ENCODE measurements at regions not wholly inside any gene's neighbourhood (a gene's known extent, or its start where the extent isn't known, plus 50 kb on each side); places are given as distances from the start of the nearest gene placed in this dataset.

DNA sequence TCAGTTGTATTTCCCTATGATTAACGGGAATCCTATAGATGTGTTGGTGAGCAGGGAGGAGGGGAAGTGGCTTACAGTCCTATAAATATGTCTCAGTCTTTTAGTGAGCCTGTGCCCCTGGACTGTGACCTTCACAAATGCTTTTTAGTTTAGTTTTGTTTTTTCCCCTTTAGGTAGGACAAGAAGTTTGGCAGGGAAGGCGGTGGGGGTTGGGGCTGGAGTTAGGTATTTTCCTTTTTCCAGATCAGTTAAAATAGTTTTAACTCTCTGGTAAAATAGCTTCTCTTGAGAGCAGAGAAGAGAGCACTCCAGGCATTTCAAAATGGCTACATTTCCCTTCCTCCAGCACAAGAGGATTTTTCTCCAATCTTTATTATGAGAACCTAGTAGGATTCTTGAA lies 272.1 kb downstream of the SPATA31D1 start:
- Histone ChIP-seq H2AK5ac (ENCODE audit: low read depth, low read length) (no peak overlapping the region), H3K23ac (ENCODE audit: low read depth, low read length, poor library complexity) (no peak overlapping the region), H3K9ac (ENCODE audit: low read depth, low read length, poor library complexity) (no peak overlapping the region), H3K27me3 (ENCODE audit: control insufficient read depth in 3 of 3, insufficient read depth in 3 of 3, low read depth in 1 of 3, low read length in 3 of 3) (no peaks in the 10 kb centered on the region), H3K4ac (ENCODE audit: low read length) (no peak overlapping the region), H3K4me3 (ENCODE audit: low read length in 2 of 2) (no peak overlapping the region), H3K4me1 (ENCODE audit: control insufficient read depth in 2 of 2, insufficient read depth in 1 of 2, low read depth in 1 of 2, low read length in 2 of 2) (no peaks in the 10 kb centered on the region), H3K4me2 (ENCODE audit: insufficient read depth, low read length, poor library complexity, severe bottlenecking) (no peak overlapping the region), H3K9me3 (replicated peaks in 1 of 2; ENCODE audit: control insufficient read depth in 2 of 2, insufficient read depth in 1 of 2, low read depth in 1 of 2, low read length in 2 of 2) (no peaks in the 10 kb centered on the region), H2BK12ac (ENCODE audit: low read length) (no peak overlapping the region), H3K36me3 (replicated peaks in 1 of 2; ENCODE audit: control insufficient read depth in 2 of 2, insufficient read depth in 2 of 2, low read length in 2 of 2) (no peaks in the 10 kb centered on the region), H2BK15ac (ENCODE audit: low read length) (no peak overlapping the region), H4K91ac (ENCODE audit: low read depth, low read length, poor library complexity) (no peak overlapping the region), H3K18ac (ENCODE audit: low read length) (no peak overlapping the region), H3K14ac (ENCODE audit: low read length) (no peak overlapping the region), H2BK120ac (ENCODE audit: low read depth, low read length) (no peak overlapping the region), H3K79me1 (ENCODE audit: low read depth, low read length) (no peaks in the 10 kb centered on the region), H2AFZ (ENCODE audit: low read length) (no peak overlapping the region), H2BK5ac (ENCODE audit: low read length) (no peak overlapping the region), H4K8ac (ENCODE audit: low read depth, low read length) (no peak overlapping the region), H3K27ac (replicated peaks; ENCODE audit: low read length) (no peak overlapping the region)
- DNase-seq (ENCODE audit: low spot score), result no peak
- WGBS, 2 donors (ENCODE audit: extremely low coverage in 2 of 2, insufficient read length in 2 of 2, insufficient replicate concordance in 1 of 2), result no CpG with 5 or more reads among the region's 2 CpGs

DNA sequence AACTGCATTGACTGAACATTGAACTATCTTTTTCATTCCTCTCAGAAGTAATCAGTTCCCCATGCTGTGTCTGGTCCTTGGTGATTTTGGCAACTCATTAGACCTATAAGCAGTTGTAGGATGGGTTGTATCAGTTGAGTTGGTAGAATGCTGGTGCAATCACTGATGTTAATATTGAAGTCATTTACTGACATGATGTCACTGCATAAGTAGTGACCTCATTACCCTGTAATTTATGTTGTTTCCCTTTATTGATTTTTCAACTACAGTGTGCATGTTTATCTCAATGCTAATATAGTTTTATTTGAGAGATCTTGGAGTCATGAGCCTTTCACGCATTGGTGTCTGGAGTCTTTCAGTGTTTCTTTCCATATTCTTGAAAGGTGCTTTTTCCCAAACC lies 275.0 kb downstream of the SPATA31D1 start:
- H4K8ac ChIP-seq (ENCODE audit: low read depth, low read length), result no peak overlapping the region
- H2BK120ac ChIP-seq (ENCODE audit: low read depth, low read length), result no peak overlapping the region
- H3K79me1 ChIP-seq (ENCODE audit: low read depth, low read length), result no peaks in the 10 kb centered on the region
- H3K18ac ChIP-seq (ENCODE audit: low read length), result no peak overlapping the region
- H3K27ac ChIP-seq (replicated peaks; ENCODE audit: low read length), result no peak overlapping the region
- no peak overlapping the region for H2AFZ ChIP-seq (ENCODE audit: low read length)
- no peaks in the 10 kb centered on the region for H3K27me3 ChIP-seq (ENCODE audit: control insufficient read depth in 3 of 3, insufficient read depth in 3 of 3, low read depth in 1 of 3, low read length in 3 of 3)
- no peak overlapping the region for H3K4ac ChIP-seq (ENCODE audit: low read length)
- no peak for DNase-seq (ENCODE audit: low spot score)
- no CpG with 5 or more reads among the region's 1 CpG for WGBS, 2 donors (ENCODE audit: extremely low coverage in 2 of 2, insufficient read length in 2 of 2, insufficient replicate concordance in 1 of 2)
- no peak overlapping the region for H2BK12ac ChIP-seq (ENCODE audit: low read length)
- no peak overlapping the region for H3K4me2 ChIP-seq (ENCODE audit: insufficient read depth, low read length, poor library complexity, severe bottlenecking)
- no peak overlapping the region for H3K14ac ChIP-seq (ENCODE audit: low read length)
- no peaks in the 10 kb centered on the region for H3K4me1 ChIP-seq (ENCODE audit: control insufficient read depth in 2 of 2, insufficient read depth in 1 of 2, low read depth in 1 of 2, low read length in 2 of 2)
- H3K9ac ChIP-seq (ENCODE audit: low read depth, low read length, poor library complexity), result no peak overlapping the region
- H3K23ac ChIP-seq (ENCODE audit: low read depth, low read length, poor library complexity), result no peak overlapping the region
- H2AK5ac ChIP-seq (ENCODE audit: low read depth, low read length), result no peak overlapping the region
- H2BK15ac ChIP-seq (ENCODE audit: low read length), result no peak overlapping the region
- no peak overlapping the region for H2BK5ac ChIP-seq (ENCODE audit: low read length)
- no peaks in the 10 kb centered on the region for H3K36me3 ChIP-seq (replicated peaks in 1 of 2; ENCODE audit: control insufficient read depth in 2 of 2, insufficient read depth in 2 of 2, low read length in 2 of 2)
- no peaks in the 10 kb centered on the region for H3K9me3 ChIP-seq (replicated peaks in 1 of 2; ENCODE audit: control insufficient read depth in 2 of 2, insufficient read depth in 1 of 2, low read depth in 1 of 2, low read length in 2 of 2)
- H3K4me3 ChIP-seq (ENCODE audit: low read length in 2 of 2), result no peak overlapping the region
- no peak overlapping the region for H4K91ac ChIP-seq (ENCODE audit: low read depth, low read length, poor library complexity)

DNA sequence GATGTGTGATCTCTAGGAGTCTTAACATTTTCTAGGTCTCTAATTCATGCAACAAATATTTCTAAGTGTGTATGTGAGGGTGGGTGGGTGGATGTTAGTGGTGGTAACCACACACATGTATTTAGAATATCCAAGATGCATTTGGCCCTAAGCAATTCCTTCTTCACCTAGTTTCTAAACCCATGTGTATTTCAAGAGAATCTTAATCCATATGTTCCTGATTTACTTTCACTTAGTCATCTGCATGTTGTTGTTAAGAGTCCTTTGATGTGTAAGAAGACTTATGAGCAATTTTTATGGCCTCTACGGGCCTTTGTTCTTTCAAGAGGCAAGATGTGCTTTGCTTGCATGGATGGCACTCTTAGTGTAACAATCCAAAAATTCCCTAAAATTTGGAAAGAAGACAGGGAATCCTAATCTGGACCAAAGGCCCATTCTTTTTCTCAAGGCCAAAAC lies 282.6 kb downstream of the SPATA31D1 start:
- H3K23ac ChIP-seq (ENCODE audit: low read depth, low read length, poor library complexity), result no peak overlapping the region
- H3K4me3 ChIP-seq (ENCODE audit: low read length in 2 of 2), result no peak overlapping the region
- no peaks in the 10 kb centered on the region for H3K27me3 ChIP-seq (ENCODE audit: control insufficient read depth in 3 of 3, insufficient read depth in 3 of 3, low read depth in 1 of 3, low read length in 3 of 3)
- H2BK120ac ChIP-seq (ENCODE audit: low read depth, low read length), result no peak overlapping the region
- H3K4me1 ChIP-seq (ENCODE audit: control insufficient read depth in 2 of 2, insufficient read depth in 1 of 2, low read depth in 1 of 2, low read length in 2 of 2), result no peaks in the 10 kb centered on the region
- H3K4ac ChIP-seq (ENCODE audit: low read length), result no peak overlapping the region
- DNase-seq (ENCODE audit: low spot score), result no peak
- no peak overlapping the region for H2BK12ac ChIP-seq (ENCODE audit: low read length)
- H2AK5ac ChIP-seq (ENCODE audit: low read depth, low read length), result no peak overlapping the region
- H3K27ac ChIP-seq (replicated peaks; ENCODE audit: low read length), result no peak overlapping the region
- WGBS, 2 donors (ENCODE audit: extremely low coverage in 2 of 2, insufficient read length in 2 of 2, insufficient replicate concordance in 1 of 2), result no CpG with 5 or more reads among the region's 1 CpG
- H2BK15ac ChIP-seq (ENCODE audit: low read length), result no peak overlapping the region
- H4K8ac ChIP-seq (ENCODE audit: low read depth, low read length), result no peak overlapping the region
- no peaks in the 10 kb centered on the region for H3K79me1 ChIP-seq (ENCODE audit: low read depth, low read length)
- no peak overlapping the region for H3K9ac ChIP-seq (ENCODE audit: low read depth, low read length, poor library complexity)
- H3K18ac ChIP-seq (ENCODE audit: low read length), result no peak overlapping the region
- H2BK5ac ChIP-seq (ENCODE audit: low read length), result no peak overlapping the region
- H3K14ac ChIP-seq (ENCODE audit: low read length), result no peak overlapping the region
- H3K9me3 ChIP-seq (replicated peaks in 1 of 2; ENCODE audit: control insufficient read depth in 2 of 2, insufficient read depth in 1 of 2, low read depth in 1 of 2, low read length in 2 of 2), result no peaks in the 10 kb centered on the region
- no peak overlapping the region for H2AFZ ChIP-seq (ENCODE audit: low read length)
- H4K91ac ChIP-seq (ENCODE audit: low read depth, low read length, poor library complexity), result no peak overlapping the region
- H3K36me3 ChIP-seq (replicated peaks in 1 of 2; ENCODE audit: control insufficient read depth in 2 of 2, insufficient read depth in 2 of 2, low read length in 2 of 2), result no peaks in the 10 kb centered on the region
- H3K4me2 ChIP-seq (ENCODE audit: insufficient read depth, low read length, poor library complexity, severe bottlenecking), result no peak overlapping the region

DNA sequence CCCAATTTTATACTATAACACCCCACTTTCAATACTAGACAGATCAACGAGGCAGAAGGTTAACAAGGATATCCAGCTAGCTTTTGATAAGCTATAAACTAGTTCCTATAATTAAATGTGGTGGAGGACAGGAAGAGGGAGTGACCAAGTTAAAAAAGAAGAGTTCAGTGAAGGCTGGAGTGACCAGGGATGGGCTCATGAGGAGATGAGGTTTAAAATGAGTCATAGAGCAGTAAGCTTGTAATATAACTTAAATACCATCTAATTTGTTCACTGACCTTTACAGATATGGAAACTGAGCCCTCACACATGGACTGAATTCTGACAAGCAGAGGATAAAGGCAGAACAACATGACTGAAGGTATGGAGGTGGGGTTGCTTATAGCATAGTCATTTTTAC lies 284.5 kb downstream of the SPATA31D1 start:
- Histone ChIP-seq H3K79me1 (ENCODE audit: low read depth, low read length) (no peaks in the 10 kb centered on the region), H2AK5ac (ENCODE audit: low read depth, low read length) (no peak overlapping the region), H3K23ac (ENCODE audit: low read depth, low read length, poor library complexity) (no peak overlapping the region), H3K9me3 (replicated peaks in 1 of 2; ENCODE audit: control insufficient read depth in 2 of 2, insufficient read depth in 1 of 2, low read depth in 1 of 2, low read length in 2 of 2) (no peaks in the 10 kb centered on the region), H2BK5ac (ENCODE audit: low read length) (no peak overlapping the region), H2AFZ (ENCODE audit: low read length) (no peak overlapping the region), H3K4ac (ENCODE audit: low read length) (no peak overlapping the region), H3K18ac (ENCODE audit: low read length) (no peak overlapping the region), H3K27ac (replicated peaks; ENCODE audit: low read length) (no peak overlapping the region), H3K9ac (ENCODE audit: low read depth, low read length, poor library complexity) (no peak overlapping the region), H3K36me3 (replicated peaks in 1 of 2; ENCODE audit: control insufficient read depth in 2 of 2, insufficient read depth in 2 of 2, low read length in 2 of 2) (no peaks in the 10 kb centered on the region), H4K91ac (ENCODE audit: low read depth, low read length, poor library complexity) (no peak overlapping the region), H2BK15ac (ENCODE audit: low read length) (no peak overlapping the region), H3K14ac (ENCODE audit: low read length) (no peak overlapping the region), H2BK12ac (ENCODE audit: low read length) (no peak overlapping the region), H3K4me1 (ENCODE audit: control insufficient read depth in 2 of 2, insufficient read depth in 1 of 2, low read depth in 1 of 2, low read length in 2 of 2) (no peaks in the 10 kb centered on the region), H3K4me2 (ENCODE audit: insufficient read depth, low read length, poor library complexity, severe bottlenecking) (no peak overlapping the region), H2BK120ac (ENCODE audit: low read depth, low read length) (no peak overlapping the region), H3K27me3 (ENCODE audit: control insufficient read depth in 3 of 3, insufficient read depth in 3 of 3, low read depth in 1 of 3, low read length in 3 of 3) (no peaks in the 10 kb centered on the region), H3K4me3 (ENCODE audit: low read length in 2 of 2) (no peak overlapping the region), H4K8ac (ENCODE audit: low read depth, low read length) (no peak overlapping the region)
- no peak for DNase-seq (ENCODE audit: low spot score)
- whole genome bisulfite sequencing, 2 donors (ENCODE audit: extremely low coverage in 2 of 2, insufficient read length in 2 of 2, insufficient replicate concordance in 1 of 2), result no CpG with 5 or more reads among the region's 1 CpG
